SU-DHL-6 (cell line): ENCODE measurements at regions not wholly inside any gene's neighbourhood (a gene's known extent, or its start where the extent isn't known, plus 50 kb on each side); places are given as distances from the start of the nearest gene placed in this dataset.

Experiments
- H2AFZ ChIP-seq: fragments of 200-600 bp; sonication (generic); 2 replicates; pipeline ENCODE4 v1.6.1; 2014; ENCODE audit warnings: low read depth, mild to moderate bottlenecking, moderate library complexity, mixed read lengths, antibody characterized with exemption, low read length; ENCODE audit not compliant: severe bottlenecking
- H3F3A ChIP-seq: fragments of 200-600 bp; shearing (Covaris generic); 2 replicates; pipeline ENCODE4 v1.6.0; 2016; ENCODE audit warnings: antibody characterized with exemption, mild to moderate bottlenecking; ENCODE audit not compliant: insufficient read depth
- H3K27ac ChIP-seq: fragments of 200-600 bp; sonication (generic); 2 replicates; pipeline ENCODE4 v1.5.1; 2016; ENCODE audit warnings: low read depth, mild to moderate bottlenecking, low read length, moderate library complexity, mixed read lengths
- H3K27me3 ChIP-seq: fragments of 200-600 bp; sonication (generic), shearing (Covaris generic); 2 replicates; pipeline ENCODE4 v1.6.0; 2014; ENCODE audit warnings: mild to moderate bottlenecking, low read length
- H3K36me3 ChIP-seq: fragments of 200-600 bp; sonication (generic); 2 replicates; pipeline ENCODE4 v1.6.1; 2014; ENCODE audit warnings: mild to moderate bottlenecking, low read length, mixed read lengths
- H3K4me2 ChIP-seq: fragments of 300-600, 200-600 bp; shearing (Covaris generic), sonication (generic); 2 replicates; pipeline ENCODE4 v1.6.0; 2014; ENCODE audit warnings: low read length, low read depth, mild to moderate bottlenecking; ENCODE audit not compliant: poor library complexity, severe bottlenecking
- H3K4me3 ChIP-seq: fragments of 200-600 bp; sonication (generic); 2 replicates; pipeline ENCODE4 v1.5.1; 2014; ENCODE audit warnings: antibody characterized with exemption, low read length, mild to moderate bottlenecking, mixed read lengths; ENCODE audit not compliant: insufficient read depth, poor library complexity, severe bottlenecking
- H3K79me2 ChIP-seq: fragments of 200-600 bp; sonication (generic); 2 replicates; pipeline ENCODE4 v1.6.1; 2014; ENCODE audit warnings: mild to moderate bottlenecking, low read length, moderate library complexity; ENCODE audit not compliant: insufficient read depth
- H3K9ac ChIP-seq: fragments of 200-600 bp; sonication (generic); 2 replicates; pipeline ENCODE4 v1.7.0; 2014; ENCODE audit warnings: mild to moderate bottlenecking, low read length
- H3K9me2 ChIP-seq: fragments of 200-600 bp; sonication (generic); replicated peaks from 2 replicates; pipeline ENCODE4 v1.6.1; 2014; ENCODE audit warnings: low read length; ENCODE audit not compliant: insufficient read depth
- H3K9me3 ChIP-seq: fragments of 200-600 bp; sonication (generic); 2 replicates; pipeline ENCODE4 v1.6.1; 2014; ENCODE audit warnings: low read length, mixed read lengths; ENCODE audit not compliant: insufficient read depth
- H4K20me1 ChIP-seq: fragments of 200-600 bp; sonication (generic); 2 replicates; pipeline ENCODE4 v1.6.1; 2014; ENCODE audit warnings: low read depth, mild to moderate bottlenecking, antibody characterized with exemption, low read length, moderate library complexity, mixed read lengths
- CTCF ChIP-seq: fragments of 200-600 bp; sonication (generic); IDR thresholded peaks from one replicate; pipeline ENCODE4 v1.5.1; 2017; ENCODE audit warnings: antibody characterized with exemption, mild to moderate bottlenecking, low read length, moderate library complexity; ENCODE audit not compliant: insufficient read depth, poor library complexity, severe bottlenecking
- EZH2phosphoT487 ChIP-seq: fragments of 200-600 bp; sonication (generic), shearing (Covaris generic); conservative IDR thresholded peaks from 2 replicates; pipeline ENCODE4 v1.6.1; 2018; ENCODE audit warnings: mild to moderate bottlenecking, antibody characterized with exemption, low read length, moderate library complexity, mixed read lengths

GRCh38 chr2:176645494-176645893, 376.3 kb downstream of the MTX2 start:
- H4K20me1 ChIP-seq = no peaks in the 10 kb centered on the region
- H3K9me2 ChIP-seq = no peaks in the 10 kb centered on the region
- no peak overlapping the region for H3K4me2 ChIP-seq
- H3K36me3 ChIP-seq = no peaks in the 10 kb centered on the region
- no peaks in the 10 kb centered on the region for H3K9me3 ChIP-seq
- H2AFZ ChIP-seq = no peak overlapping the region
- H3K79me2 ChIP-seq = no peaks in the 10 kb centered on the region
- no peaks in the 10 kb centered on the region for H3F3A ChIP-seq
- H3K27me3 ChIP-seq = no peaks in the 10 kb centered on the region
- TF ChIP-seq CTCF (no peak), EZH2phosphoT487 (no peak)
- H3K4me3 ChIP-seq = no peak overlapping the region
- H3K27ac ChIP-seq = no peak overlapping the region
- no peak overlapping the region for H3K9ac ChIP-seq

GRCh38 chr2:176646033-176646615, 376.9 kb downstream of the MTX2 start:
- Histone ChIP-seq H3K36me3 (no peaks in the 10 kb centered on the region), H3K79me2 (no peaks in the 10 kb centered on the region), H3K9me3 (no peaks in the 10 kb centered on the region), H3K4me2 (no peak overlapping the region), H4K20me1 (no peaks in the 10 kb centered on the region), H3K4me3 (no peak overlapping the region), H2AFZ (no peak overlapping the region), H3K9ac (no peak overlapping the region), H3K9me2 (no peaks in the 10 kb centered on the region), H3K27ac (no peak overlapping the region), H3K27me3 (no peaks in the 10 kb centered on the region), H3F3A (no peaks in the 10 kb centered on the region)
- TF ChIP-seq CTCF = no peak
- no peak for TF ChIP-seq EZH2phosphoT487

GRCh38 chr2:176647325-176648165, 378.3 kb downstream of the MTX2 start:
- H3K27me3 ChIP-seq = no peaks in the 10 kb centered on the region
- no peak overlapping the region for H3K4me3 ChIP-seq
- H3K79me2 ChIP-seq = no peaks in the 10 kb centered on the region
- H3K9me3 ChIP-seq = no peaks in the 10 kb centered on the region
- H3K9ac ChIP-seq = no peak overlapping the region
- H3K4me2 ChIP-seq = no peak overlapping the region
- no peak overlapping the region for H3K27ac ChIP-seq
- TF ChIP-seq EZH2phosphoT487 (no peak), CTCF (no peak)
- H3K9me2 ChIP-seq = no peaks in the 10 kb centered on the region
- H2AFZ ChIP-seq = no peak overlapping the region
- H4K20me1 ChIP-seq = no peaks in the 10 kb centered on the region
- H3K36me3 ChIP-seq = no peaks in the 10 kb centered on the region
- no peaks in the 10 kb centered on the region for H3F3A ChIP-seq
